GM19351 (cell line): ENCODE measurements at regions not wholly inside any gene's neighbourhood (a gene's known extent, or its start where the extent isn't known, plus 50 kb on each side); places are given as distances from the start of the nearest gene placed in this dataset.

Experiments used
- ATAC-seq: cut with Tn5 transposase; IDR thresholded peaks from one replicate; pipeline ENCODE4 v1.9.1; 2021; ENCODE audit warnings: mild to moderate bottlenecking, moderate library complexity; ENCODE audit not compliant: unreplicated experiment

GRCh38 chr1:108016451-108016920, 51.5 kb upstream of the VAV3 start:
- ATAC-seq, result no peak
